HFFc6 (cell line): ENCODE measurements at regions not wholly inside any gene's neighbourhood (a gene's known extent, or its start where the extent isn't known, plus 50 kb on each side); places are given as distances from the start of the nearest gene placed in this dataset.

Experiments used
- DNase-seq: peaks from one replicate; pipeline ENCODE4 v3.0.0-alpha.2; 2018
- H3K27ac Mint-ChIP-seq: 2 replicates; pipeline ENCODE4 v1.8.0; 2020; ENCODE audit warnings: mild to moderate bottlenecking, mixed read lengths
- H3K27me3 Mint-ChIP-seq: 2 replicates; pipeline ENCODE4 v1.8.0; 2021; ENCODE audit warnings: mild to moderate bottlenecking, moderate library complexity, mixed read lengths; ENCODE audit not compliant: insufficient read depth
- H3K36me3 Mint-ChIP-seq: 2 replicates; pipeline ENCODE4 v1.8.0; 2021; ENCODE audit warnings: low read depth, mixed read lengths
- H3K4me1 Mint-ChIP-seq: 2 replicates; pipeline ENCODE4 v1.8.0; 2020; ENCODE audit warnings: low read depth, mixed read lengths
- H3K4me3 Mint-ChIP-seq: 2 replicates; pipeline ENCODE4 v1.8.0; 2020; ENCODE audit warnings: mild to moderate bottlenecking, moderate library complexity, mixed read lengths
- H3K9me3 Mint-ChIP-seq: 2 replicates; pipeline ENCODE4 v1.8.0; 2020; ENCODE audit warnings: mild to moderate bottlenecking, mixed read lengths
- CTCF ChIP-seq: fragments of 200-600 bp; sonication (generic); IDR thresholded peaks from 2 replicates; pipeline ENCODE4 v1.5.0; 2021; ENCODE audit warnings: antibody characterized with exemption, mild to moderate bottlenecking

GRCh38 chr13:90898811-90899210 lies 448.7 kb upstream of the MIR17HG start:
- Mint-ChIP-seq H3K4me1 (no peaks in the 10 kb centered on the region), H3K27ac (no peak overlapping the region), H3K9me3 (peaks cover 7% of the 10 kb centered on the region), H3K36me3 (no peaks in the 10 kb centered on the region), H3K4me3 (no peak overlapping the region), H3K27me3 (no peaks in the 10 kb centered on the region)
- no peak for DNase-seq
- no peak for TF ChIP-seq CTCF

GRCh38 chr13:90899416-90899815 lies 448.1 kb upstream of the MIR17HG start:
- no peak for DNase-seq
- Mint-ChIP-seq H3K4me1 (no peaks in the 10 kb centered on the region), H3K27ac (no peak overlapping the region), H3K9me3 (peaks cover 8% of the 10 kb centered on the region), H3K27me3 (no peaks in the 10 kb centered on the region), H3K4me3 (no peak overlapping the region), H3K36me3 (no peaks in the 10 kb centered on the region)
- TF ChIP-seq CTCF = no peak

- Mint-ChIP-seq H3K27me3 (no peaks in the 10 kb centered on the region), H3K4me3 (no peak overlapping the region), H3K4me1 (no peaks in the 10 kb centered on the region), H3K9me3 (peaks cover 8% of the 10 kb centered on the region), H3K36me3 (no peaks in the 10 kb centered on the region), H3K27ac (no peak overlapping the region)
- no peak for TF ChIP-seq CTCF
- no peak for DNase-seq
Measured at GRCh38 chr13:90902255-90902654, 445.2 kb upstream of the MIR17HG start.

- H3K27ac Mint-ChIP-seq = no peak overlapping the region
- H3K4me1 Mint-ChIP-seq = no peaks in the 10 kb centered on the region
- TF ChIP-seq CTCF = no peak
- no peak overlapping the region for H3K4me3 Mint-ChIP-seq
- H3K36me3 Mint-ChIP-seq = no peaks in the 10 kb centered on the region
- H3K27me3 Mint-ChIP-seq = no peaks in the 10 kb centered on the region
- peaks cover 8% of the 10 kb centered on the region for H3K9me3 Mint-ChIP-seq
- no peak for DNase-seq
Measured at GRCh38 chr13:90906554-90906953, 440.9 kb upstream of the MIR17HG start.

GRCh38 chr13:90908792-90909191 lies 438.7 kb upstream of the MIR17HG start:
- no peak for TF ChIP-seq CTCF
- peaks cover under 1% of the 10 kb centered on the region; the same call in 1 of the 2 replicates for H3K9me3 Mint-ChIP-seq
- no peaks in the 10 kb centered on the region for H3K36me3 Mint-ChIP-seq
- no peak overlapping the region for H3K27ac Mint-ChIP-seq
- no peaks in the 10 kb centered on the region for H3K27me3 Mint-ChIP-seq
- H3K4me3 Mint-ChIP-seq = no peak overlapping the region
- H3K4me1 Mint-ChIP-seq = no peaks in the 10 kb centered on the region
- DNase-seq = no peak

- Mint-ChIP-seq H3K4me3 (no peak overlapping the region), H3K27me3 (no peaks in the 10 kb centered on the region), H3K4me1 (no peaks in the 10 kb centered on the region), H3K27ac (no peak overlapping the region), H3K36me3 (no peaks in the 10 kb centered on the region), H3K9me3 (no peaks in the 10 kb centered on the region; the same call in 1 of the 2 replicates)
- DNase-seq = no peak
- TF ChIP-seq CTCF = no peak
Measured at GRCh38 chr13:90910018-90910639, 437.4 kb upstream of the MIR17HG start.
